Sigmoid colon (tissue), 6 donors: ENCODE measurements at regions not wholly inside any gene's neighbourhood (a gene's known extent, or its start where the extent isn't known, plus 50 kb on each side); places are given as distances from the start of the nearest gene placed in this dataset.
A peak's percentile ranks its signal among the peaks of the same experiment; 100 is the strongest.

Experiments
- DNase-seq: peaks from one replicate; pipeline ENCODE4 v3.0.0-alpha.2; 2019
- H3K27ac ChIP-seq, 4 donors: fragments of 200-600 bp; sonication (generic); one replicate each; pipeline ENCODE4 v1.5.1; 2016 to 2019; ENCODE audit warnings: mild to moderate bottlenecking in 1 of 4
- H3K27me3 ChIP-seq, 3 donors: fragments of 200-600 bp; sonication (generic); one replicate each; pipeline ENCODE4 v1.5.1; 2019; ENCODE audit warnings: mild to moderate bottlenecking in 1 of 3
- H3K36me3 ChIP-seq, 4 donors: fragments of 200-600 bp; sonication (generic); one replicate each; pipeline ENCODE4 v1.5.1; 2016 to 2019
- H3K4me1 ChIP-seq, 4 donors: fragments of 200-600 bp; sonication (generic); one replicate each; pipeline ENCODE4 v1.5.1; 2017 to 2019
- H3K4me3 ChIP-seq, 4 donors: fragments of 200-600 bp; sonication (generic); one replicate each; pipeline ENCODE4 v1.5.1; 2017 to 2019; ENCODE audit warnings: mild to moderate bottlenecking in 2 of 4, moderate library complexity in 1 of 4
- H3K9me3 ChIP-seq, 4 donors: fragments of 200-600 bp in 3 of 4; sonication (generic) in 3 of 4; one replicate each; pipeline versions ENCODE4 v1.5.1 to v1.6.1; 2013 to 2019
- CTCF ChIP-seq, 4 experiments: fragments of 450-650 bp in 3 of 4; fragments of 200-600 bp in 1 of 4; IDR thresholded peaks; one replicate each; pipeline ENCODE4 v1.5.1; 2016 to 2019; ENCODE audit warnings: antibody characterized with exemption in 4 of 4, mild to moderate bottlenecking in 3 of 4, moderate library complexity in 2 of 4
- EP300 ChIP-seq, 4 donors: sonication (generic); formaldehyde crosslinking; IDR thresholded peaks; one replicate each; pipeline ENCODE4 v1.6.1; 2017; ENCODE audit warnings: antibody characterized with exemption in 4 of 4
- POLR2A ChIP-seq, 2 donors: fragments of 450-650 bp; IDR thresholded peaks; one replicate each; pipeline ENCODE4 v1.6.1; 2016; ENCODE audit warnings: antibody characterized with exemption in 2 of 2, mild to moderate bottlenecking in 2 of 2, moderate library complexity in 2 of 2
- POLR2AphosphoS5 ChIP-seq, 4 donors: sonication (generic); formaldehyde crosslinking; IDR thresholded peaks; one replicate each; pipeline ENCODE4 v1.6.1; 2017; ENCODE audit warnings: antibody characterized with exemption in 4 of 4
- WGBS, 2 donors: extraction: QIAGEN DNeasy Blood & Tissue Kit; methylation state at CpG; one replicate each; pipeline ENCODE4 v1.1.7; 2013; 5-methylcytosine and 5-hydroxymethylcytosine counted together
- intact Hi-C: fragments of 100-400 bp; cut with DNase I; formaldehyde crosslinking; loops from one replicate; pipeline ENCODE4 v1.15.1; 2023
- donor health status: healthy with polysubstance abuse.
- donor health status: healthy.

DNA sequence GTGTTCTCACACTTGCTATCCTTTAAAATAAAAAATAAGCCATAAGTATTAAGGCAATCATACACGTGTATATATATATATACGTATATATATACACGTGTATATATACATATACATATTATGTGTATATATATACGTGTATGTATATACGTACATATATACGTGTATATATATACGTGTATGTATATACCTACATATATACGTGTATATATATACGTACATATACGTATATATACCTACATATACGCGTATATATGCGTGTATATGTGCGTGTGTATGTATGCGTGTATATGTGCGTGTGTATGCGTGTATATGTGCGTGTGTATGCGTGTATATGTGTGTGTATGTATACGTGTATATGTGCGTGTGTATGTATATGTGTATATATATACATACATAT, 477.3 kb upstream of the ARRDC4 start:
- Histone ChIP-seq H3K27me3 (no peaks in the 10 kb centered on the region), H3K4me1 (no peaks in the 10 kb centered on the region), H3K27ac (no peak overlapping the region), H3K9me3 (no peaks in the 10 kb centered on the region), H3K4me3 (no peak overlapping the region), H3K36me3 (no peaks in the 10 kb centered on the region)
- no peak for TF ChIP-seq CTCF (IDR thresholded peaks at IDR 0.05)
- TF ChIP-seq POLR2AphosphoS5 (IDR thresholded peaks at IDR 0.05): no peak
- no peak for TF ChIP-seq EP300 (IDR thresholded peaks at IDR 0.05)
- no peak for TF ChIP-seq POLR2A (IDR thresholded peaks at IDR 0.05)
- intact Hi-C loops: no loop called here
- 92 to 95% methylated on average over 21 of the region's 21 CpGs for WGBS, 2 donors
- no peak for DNase-seq

DNA sequence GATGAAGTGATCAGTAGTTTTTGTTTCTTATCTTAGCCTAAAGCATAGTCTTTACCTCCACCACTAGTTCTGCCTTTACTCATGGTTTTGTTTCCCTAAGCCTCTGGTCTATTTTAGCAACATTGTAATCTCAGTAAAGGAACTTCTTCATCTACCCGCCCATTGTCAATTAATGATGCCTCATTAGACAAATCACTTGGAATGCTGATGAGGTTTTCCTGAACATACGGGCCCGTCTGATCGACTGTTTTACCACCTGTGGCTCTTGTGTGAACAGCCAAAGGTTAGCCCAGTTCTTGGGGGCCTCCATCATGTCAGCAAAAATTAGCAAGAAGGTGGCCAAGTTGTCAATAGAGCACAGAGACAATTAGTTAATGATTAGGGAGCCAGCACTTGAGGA, 470.1 kb upstream of the ARRDC4 start:
- TF ChIP-seq POLR2A (IDR thresholded peaks at IDR 0.05): no peak
- no peak for TF ChIP-seq EP300 (IDR thresholded peaks at IDR 0.05)
- no peak for TF ChIP-seq POLR2AphosphoS5 (IDR thresholded peaks at IDR 0.05)
- no peak for TF ChIP-seq CTCF (IDR thresholded peaks at IDR 0.05)
- DNase-seq: no peak
- intact Hi-C loops: no loop called here
- H3K9me3 ChIP-seq: no peaks in the 10 kb centered on the region
- no peaks in the 10 kb centered on the region for H3K27me3 ChIP-seq
- H3K27ac ChIP-seq: no peak overlapping the region
- H3K4me1 ChIP-seq: no peaks in the 10 kb centered on the region
- WGBS, 2 donors: 65 to 75% methylated on average over 4 of the region's 4 CpGs
- H3K36me3 ChIP-seq: no peaks in the 10 kb centered on the region
- no peak overlapping the region for H3K4me3 ChIP-seq

DNA sequence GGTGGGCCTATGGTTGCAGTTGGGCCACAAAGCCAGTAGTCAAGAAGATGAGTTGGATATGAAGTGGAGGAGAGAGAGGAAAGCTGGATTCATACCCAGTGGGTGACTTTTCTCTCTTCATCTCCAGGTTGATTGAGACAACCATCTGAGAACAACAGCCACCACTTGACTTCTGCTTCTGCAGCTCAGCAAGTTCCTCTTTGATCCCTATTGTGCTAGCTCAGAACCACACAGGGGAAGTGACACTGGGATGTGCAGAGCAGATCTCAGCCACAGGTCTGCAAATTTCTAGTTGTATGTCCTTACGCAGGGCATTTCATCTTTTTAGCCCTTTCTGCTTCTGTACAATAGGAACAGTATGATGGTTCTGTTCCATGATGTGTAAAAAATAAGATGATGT, 459.2 kb upstream of the ARRDC4 start:
- no peaks in the 10 kb centered on the region for H3K4me1 ChIP-seq
- intact Hi-C loops: no loop called here
- no peak for TF ChIP-seq POLR2AphosphoS5 (IDR thresholded peaks at IDR 0.05)
- no peak for TF ChIP-seq CTCF (IDR thresholded peaks at IDR 0.05)
- no peak for TF ChIP-seq POLR2A (IDR thresholded peaks at IDR 0.05)
- no peak for TF ChIP-seq EP300 (IDR thresholded peaks at IDR 0.05)
- WGBS, 2 donors: 83 to 95% methylated on average over 1 of the region's 1 CpG
- no peaks in the 10 kb centered on the region for H3K27me3 ChIP-seq
- DNase-seq: no peak
- no peak overlapping the region for H3K4me3 ChIP-seq
- H3K36me3 ChIP-seq: no peaks in the 10 kb centered on the region
- no peaks in the 10 kb centered on the region for H3K9me3 ChIP-seq
- no peak overlapping the region for H3K27ac ChIP-seq

- Histone ChIP-seq H3K4me3 (no peak overlapping the region), H3K9me3 (no peaks in the 10 kb centered on the region), H3K36me3 (no peaks in the 10 kb centered on the region), H3K4me1 (no peaks in the 10 kb centered on the region), H3K27me3 (no peaks in the 10 kb centered on the region), H3K27ac (no peak overlapping the region)
- no peak for DNase-seq
- intact Hi-C loops: no loop called here
- TF ChIP-seq EP300 (IDR thresholded peaks at IDR 0.05) (no peak), POLR2AphosphoS5 (IDR thresholded peaks at IDR 0.05) (no peak), CTCF (IDR thresholded peaks at IDR 0.05) (no peak), POLR2A (IDR thresholded peaks at IDR 0.05) (no peak)
- WGBS, 2 donors: 40 to 66% methylated on average over 2 of the region's 2 CpGs
These were observed 458.5 kb upstream of the ARRDC4 start for GRCh38 chr15:97502038-97502437.

DNA sequence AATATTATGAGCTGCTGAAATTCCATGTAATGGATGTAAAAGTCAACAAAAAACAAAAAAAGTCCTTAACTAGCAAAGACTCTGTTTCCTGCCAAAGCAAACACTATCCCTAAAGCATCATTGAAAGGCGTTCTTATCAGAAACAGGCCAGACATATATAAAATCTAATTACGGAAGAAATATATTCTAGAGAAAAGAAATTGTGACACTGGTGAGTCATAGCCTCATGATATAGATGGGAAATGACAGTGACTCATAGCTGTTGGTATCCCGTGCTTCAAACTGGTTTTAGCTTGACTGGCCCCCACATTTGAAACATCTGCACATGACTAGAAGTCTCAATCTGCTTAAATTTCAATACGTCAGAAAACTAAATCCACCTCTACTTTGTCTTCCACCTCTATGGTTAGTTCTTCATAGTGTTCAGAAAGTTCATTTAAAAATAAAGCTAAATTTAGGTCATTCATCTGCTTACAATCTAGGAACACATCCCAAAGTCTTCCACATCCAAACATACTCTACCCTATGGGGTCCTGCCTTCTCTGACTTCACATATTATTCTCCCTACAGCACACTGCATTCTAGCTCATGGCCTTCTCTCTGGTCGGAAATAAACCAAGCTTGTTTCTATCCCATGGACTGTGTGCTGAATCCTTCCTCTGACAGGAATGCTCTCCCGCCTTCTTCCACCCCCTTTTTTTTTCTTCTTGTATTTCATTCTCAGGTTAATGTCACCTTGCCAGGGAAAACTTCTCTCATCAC, 456.3 kb upstream of the ARRDC4 start:
- Histone ChIP-seq H3K36me3 (no peaks in the 10 kb centered on the region), H3K4me3 (no peak overlapping the region), H3K27me3 (no peaks in the 10 kb centered on the region), H3K9me3 (no peaks in the 10 kb centered on the region), H3K4me1 (no peaks in the 10 kb centered on the region), H3K27ac (no peak overlapping the region)
- no peak for TF ChIP-seq POLR2AphosphoS5 (IDR thresholded peaks at IDR 0.05)
- TF ChIP-seq EP300 (IDR thresholded peaks at IDR 0.05): peak in 1 of 4 donors; percentile 6
- no peak for DNase-seq
- intact Hi-C loops: no loop called here
- WGBS, 2 donors: 36 to 71% methylated on average over 6 of the region's 6 CpGs
